Left lung (tissue), 4 donors: ENCODE measurements at regions not wholly inside any gene's neighbourhood (a gene's known extent, or its start where the extent isn't known, plus 50 kb on each side); places are given as distances from the start of the nearest gene placed in this dataset.

Experiments used
- ATAC-seq: fragments of 200-7000 bp; cut with Tn5 transposase; one replicate; pipeline ENCODE4 v1.9.1; 2020; ENCODE audit warnings: moderate library complexity
- DNase-seq, 4 donors: peaks; one replicate each; pipeline ENCODE4 v3.0.0-alpha.2; 2013 to 2020
- H3K27ac ChIP-seq, 2 donors: fragments of 200-600 bp; sonication (generic) in 1 of 2; one replicate each; pipeline versions ENCODE4 v1.5.0 to v1.8.0; 2020 to 2021
- H3K27me3 ChIP-seq, 2 donors: fragments of 200-600 bp; sonication (generic) in 1 of 2; one replicate each; pipeline versions ENCODE4 v1.5.0 to v1.8.0; 2020 to 2021
- H3K36me3 ChIP-seq, 2 donors: fragments of 200-600 bp; sonication (generic) in 1 of 2; one replicate each; pipeline versions ENCODE4 v1.5.0 to v1.8.0; 2020 to 2021
- H3K4me1 ChIP-seq, 2 donors: fragments of 200-600 bp; one replicate each; pipeline ENCODE4 v1.8.0; 2021
- H3K4me3 ChIP-seq, 2 donors: fragments of 200-600 bp; sonication (generic) in 1 of 2; one replicate each; pipeline versions ENCODE4 v1.5.0 to v1.8.0; 2020 to 2021; ENCODE audit warnings: mild to moderate bottlenecking in 1 of 2
- H3K9me3 ChIP-seq, 2 donors: fragments of 200-600 bp; sonication (generic) in 1 of 2; one replicate each; pipeline versions ENCODE4 v1.5.0 to v1.8.0; 2020 to 2021
- intact Hi-C, 2 donors: fragments of 100-400 bp; cut with DNase I; formaldehyde crosslinking; loops; one replicate each; pipeline versions ENCODE4 v1.11.2 to v1.14.2; 2022
- TF ChIP-seq, protein P1 (sequence below), 2 donors: fragments of 200-600 bp; sonication (generic) in 1 of 2; IDR thresholded peaks; one replicate each; pipeline versions ENCODE4 v1.5.0 to v1.8.0; 2021; ENCODE audit warnings: antibody characterized with exemption in 2 of 2
- donor health status: DM: no; HTN: yes; CAD: no.
- donor health status: DM: no; HTN: no; CAD: no.

DNA sequence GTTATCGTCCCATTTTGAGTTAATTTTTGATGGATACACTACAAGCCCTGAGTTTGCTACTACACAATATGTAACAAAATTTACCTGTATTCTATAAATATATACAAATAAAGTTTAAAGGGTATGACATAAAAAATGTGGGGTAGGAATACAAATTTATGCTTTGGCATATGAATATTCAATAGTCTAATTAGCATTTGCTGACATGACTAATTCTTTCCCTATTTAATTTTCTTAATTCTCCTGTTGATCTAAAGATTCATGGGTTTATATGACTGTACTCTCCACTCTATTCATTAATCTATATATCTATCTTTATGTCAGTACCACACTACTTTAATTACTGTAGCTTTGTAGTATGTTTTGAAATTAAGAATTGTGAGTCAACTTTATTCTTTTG lies 1840.7 kb upstream of the FLRT2 start:
- Histone ChIP-seq H3K36me3 (no peaks in the 10 kb centered on the region), H3K27me3 (no peaks in the 10 kb centered on the region), H3K27ac (no peak overlapping the region), H3K9me3 (peaks cover 0 to 15% of the 10 kb centered on the region in 2 donors), H3K4me3 (no peak overlapping the region), H3K4me1 (no peaks in the 10 kb centered on the region)
- intact Hi-C loops: no loop called here
- ATAC-seq (no peak), DNase-seq (no peak)
- TF ChIP-seq, protein P1, sequence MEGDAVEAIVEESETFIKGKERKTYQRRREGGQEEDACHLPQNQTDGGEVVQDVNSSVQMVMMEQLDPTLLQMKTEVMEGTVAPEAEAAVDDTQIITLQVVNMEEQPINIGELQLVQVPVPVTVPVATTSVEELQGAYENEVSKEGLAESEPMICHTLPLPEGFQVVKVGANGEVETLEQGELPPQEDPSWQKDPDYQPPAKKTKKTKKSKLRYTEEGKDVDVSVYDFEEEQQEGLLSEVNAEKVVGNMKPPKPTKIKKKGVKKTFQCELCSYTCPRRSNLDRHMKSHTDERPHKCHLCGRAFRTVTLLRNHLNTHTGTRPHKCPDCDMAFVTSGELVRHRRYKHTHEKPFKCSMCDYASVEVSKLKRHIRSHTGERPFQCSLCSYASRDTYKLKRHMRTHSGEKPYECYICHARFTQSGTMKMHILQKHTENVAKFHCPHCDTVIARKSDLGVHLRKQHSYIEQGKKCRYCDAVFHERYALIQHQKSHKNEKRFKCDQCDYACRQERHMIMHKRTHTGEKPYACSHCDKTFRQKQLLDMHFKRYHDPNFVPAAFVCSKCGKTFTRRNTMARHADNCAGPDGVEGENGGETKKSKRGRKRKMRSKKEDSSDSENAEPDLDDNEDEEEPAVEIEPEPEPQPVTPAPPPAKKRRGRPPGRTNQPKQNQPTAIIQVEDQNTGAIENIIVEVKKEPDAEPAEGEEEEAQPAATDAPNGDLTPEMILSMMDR (IDR thresholded peaks at IDR 0.05): no peak

DNA sequence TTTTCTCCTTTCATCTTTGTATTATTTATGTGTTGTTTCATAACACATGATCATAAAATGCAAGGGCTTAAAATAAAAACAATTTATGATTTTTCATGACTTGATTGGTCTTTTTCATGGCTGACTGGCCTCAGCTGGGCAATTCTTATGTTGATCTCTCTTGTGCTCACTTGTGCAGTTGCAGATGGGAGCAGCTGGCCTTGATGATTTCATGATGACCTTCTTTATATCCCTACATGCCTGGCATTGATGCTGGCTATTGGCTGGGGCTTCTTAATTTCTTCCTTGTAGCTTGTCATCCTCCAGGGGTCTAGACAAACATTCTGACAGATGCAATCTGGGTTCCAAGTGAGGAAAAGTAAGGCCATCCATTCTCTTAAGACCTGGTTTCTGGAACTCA lies 1832.8 kb upstream of the FLRT2 start:
- intact Hi-C loops: no loop called here
- Histone ChIP-seq H3K9me3 (peaks cover 0 to 4% of the 10 kb centered on the region in 2 donors), H3K4me3 (no peak overlapping the region), H3K27ac (no peak overlapping the region), H3K4me1 (no peaks in the 10 kb centered on the region), H3K36me3 (no peaks in the 10 kb centered on the region), H3K27me3 (no peaks in the 10 kb centered on the region)
- ATAC-seq: no peak
- peak in 2 of 4 donors; percentile 36 to 76 for DNase-seq
- TF ChIP-seq, protein P1 (IDR thresholded peaks at IDR 0.05): no peak

DNA sequence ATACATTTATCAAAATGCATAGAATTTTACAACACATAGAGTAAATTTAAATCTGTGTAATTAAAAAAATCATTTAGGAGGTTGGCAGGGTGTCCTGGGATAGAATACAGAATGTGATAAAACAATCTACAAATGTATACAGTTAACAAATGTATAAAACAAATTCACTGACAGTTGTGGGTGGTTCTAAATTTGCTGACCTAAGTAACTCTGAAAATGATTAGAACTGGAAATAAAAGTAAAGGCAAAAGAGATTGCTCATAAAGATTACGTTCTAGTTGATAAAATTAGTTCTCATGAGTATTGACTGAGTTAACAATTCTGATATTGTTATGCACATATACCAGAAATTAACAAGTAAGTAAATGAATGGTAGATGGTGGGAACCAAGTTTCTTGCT lies 1827.3 kb upstream of the FLRT2 start:
- Histone ChIP-seq H3K36me3 (no peaks in the 10 kb centered on the region), H3K27ac (no peak overlapping the region), H3K27me3 (no peaks in the 10 kb centered on the region), H3K4me1 (no peaks in the 10 kb centered on the region), H3K4me3 (no peak overlapping the region), H3K9me3 (no peaks in the 10 kb centered on the region)
- ATAC-seq (no peak), DNase-seq (no peak)
- intact Hi-C loops: no loop called here
- TF ChIP-seq, protein P1 (IDR thresholded peaks at IDR 0.05): no peak

DNA sequence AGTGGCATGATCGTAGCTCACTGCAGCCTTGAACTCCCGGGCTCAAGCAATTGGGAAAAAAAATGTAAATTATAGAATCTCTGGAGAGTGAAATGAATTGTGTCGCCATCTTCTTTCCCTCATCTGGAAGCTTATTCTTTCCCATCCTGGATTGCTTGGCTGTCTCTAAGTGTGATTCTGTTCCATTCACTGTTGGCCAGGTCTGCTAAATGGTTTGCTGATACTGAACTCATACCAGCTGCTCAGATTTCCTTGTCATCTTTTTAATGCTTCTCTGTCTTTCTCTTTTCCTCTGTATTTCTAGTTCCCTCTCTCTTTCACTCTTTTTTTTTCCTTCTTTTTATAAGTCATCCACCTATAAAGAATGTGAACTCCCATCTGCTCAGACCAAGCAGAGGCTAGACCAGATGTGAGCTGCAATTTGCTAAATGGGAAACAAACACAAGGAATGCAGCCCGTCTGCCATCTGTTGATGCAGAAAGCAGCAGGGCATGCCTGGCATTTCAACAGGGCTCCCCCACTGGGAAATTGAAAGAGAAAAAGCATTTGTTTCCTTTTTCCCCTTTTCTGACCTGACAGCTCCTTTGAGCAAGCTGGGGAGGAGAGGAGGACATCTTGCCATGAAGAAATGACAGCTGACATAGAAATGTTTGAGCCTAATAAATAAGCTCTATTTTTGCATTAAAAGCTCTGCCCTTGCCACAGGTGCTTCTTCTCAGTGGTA lies 1823.6 kb upstream of the FLRT2 start:
- H3K36me3 ChIP-seq: no peaks in the 10 kb centered on the region
- no peak overlapping the region for H3K4me3 ChIP-seq
- no peaks in the 10 kb centered on the region for H3K27me3 ChIP-seq
- intact Hi-C loops: no loop called here
- H3K9me3 ChIP-seq: peaks cover 0 to 3% of the 10 kb centered on the region in 2 donors
- TF ChIP-seq, protein P1 (IDR thresholded peaks at IDR 0.05): no peak
- peak in 1 of 4 donors; percentile 17 for DNase-seq
- no peak for ATAC-seq
- H3K4me1 ChIP-seq: no peaks in the 10 kb centered on the region
- H3K27ac ChIP-seq: no peak overlapping the region

DNA sequence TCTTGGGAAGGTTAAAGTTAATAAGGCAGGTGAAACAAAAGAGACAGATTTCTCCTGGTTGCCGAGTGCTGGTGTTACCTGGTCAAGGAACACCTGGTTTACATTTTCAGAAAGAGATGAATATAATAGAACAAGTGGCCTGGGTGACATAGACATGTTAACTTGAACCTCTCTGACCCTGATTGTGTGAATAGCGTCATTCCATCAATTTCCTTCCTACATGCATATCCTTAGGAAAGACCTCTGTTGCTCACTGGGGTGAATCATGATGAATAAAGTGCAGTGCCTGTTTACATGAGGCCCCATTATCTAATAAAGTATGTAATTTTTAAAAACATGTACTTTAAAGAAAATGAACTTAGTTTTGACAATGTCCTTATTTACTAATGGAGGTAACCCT lies 1822.9 kb upstream of the FLRT2 start:
- H3K4me1 ChIP-seq: no peaks in the 10 kb centered on the region
- H3K27ac ChIP-seq: no peak overlapping the region
- DNase-seq: no peak
- no peaks in the 10 kb centered on the region for H3K36me3 ChIP-seq
- peaks cover 0 to 3% of the 10 kb centered on the region in 2 donors for H3K9me3 ChIP-seq
- no peak for ATAC-seq
- H3K4me3 ChIP-seq: no peak overlapping the region
- TF ChIP-seq, protein P1 (IDR thresholded peaks at IDR 0.05): no peak
- intact Hi-C loops: no loop called here
- H3K27me3 ChIP-seq: no peaks in the 10 kb centered on the region
